Hematopoietic multipotent progenitor cell treated with erythropoietin and hydrocortisone succinate and interleukin-3 and kit ligand, for 6 days (in vitro differentiated cells): ENCODE measurements at regions not wholly inside any gene's neighbourhood (a gene's known extent, or its start where the extent isn't known, plus 50 kb on each side); places are given as distances from the start of the nearest gene placed in this dataset.

Experiments used
- DNase-seq: peaks from one replicate; pipeline ENCODE4 v3.0.0-alpha.2; 2015

DNA sequence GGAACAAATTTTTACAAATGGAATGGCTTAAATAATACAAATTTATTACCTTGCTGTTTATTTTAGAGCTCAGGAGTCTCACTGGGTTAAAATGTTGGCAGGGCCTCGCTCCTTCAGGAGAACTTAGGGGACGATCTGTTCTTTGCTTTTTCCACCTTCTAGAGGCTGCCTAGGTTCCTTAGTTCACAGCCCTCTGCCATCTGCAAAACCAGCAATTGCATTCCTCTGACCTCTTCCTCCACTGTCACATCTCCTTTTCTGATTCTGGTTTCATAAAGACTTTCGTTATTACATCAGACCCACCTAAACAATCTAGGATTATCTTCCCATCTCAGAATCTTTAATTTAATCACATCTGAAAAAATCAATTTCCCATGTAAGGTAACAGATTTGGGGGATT, 249.6 kb upstream of the SPRY2 start:
- DNase-seq, result no peak

DNA sequence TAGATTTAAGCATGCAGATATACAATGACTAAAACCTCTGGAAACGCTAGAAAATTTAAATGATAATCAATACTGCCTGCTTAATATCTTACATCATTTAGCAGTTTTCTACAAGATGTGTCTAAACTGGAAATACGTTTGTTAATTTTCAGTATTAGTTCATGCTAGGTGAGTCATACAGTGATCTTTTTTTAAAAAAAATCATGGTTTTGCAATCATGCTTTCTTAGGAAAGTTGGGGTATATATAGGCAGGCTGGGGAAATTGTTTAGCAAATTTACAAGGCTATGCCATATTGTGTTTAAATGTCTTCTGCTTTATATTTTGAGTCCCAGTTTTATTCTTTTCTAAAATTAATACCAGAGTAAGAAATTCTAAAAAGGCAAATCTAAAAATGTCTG, 245.4 kb upstream of the SPRY2 start:
- no peak for DNase-seq

DNA sequence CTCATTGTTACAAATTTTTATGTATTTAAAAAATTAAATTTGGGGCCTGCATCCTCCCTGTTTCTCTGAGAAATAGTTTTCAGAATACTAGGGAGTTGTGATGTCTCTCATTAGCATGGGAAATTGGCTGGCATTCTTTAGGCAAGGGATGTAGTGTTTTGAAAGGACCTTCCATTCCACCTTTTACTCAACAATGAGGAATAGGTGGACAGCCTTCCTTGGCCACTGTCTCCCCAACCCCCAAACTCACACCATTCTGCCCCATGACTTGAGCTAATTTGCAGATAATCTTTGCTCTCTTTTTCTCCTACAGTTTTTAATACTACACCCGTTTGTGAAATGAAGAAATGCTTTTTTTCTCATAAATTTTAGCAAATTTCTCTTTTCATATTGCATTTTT, 244.6 kb upstream of the SPRY2 start:
- DNase-seq, result no peak

DNA sequence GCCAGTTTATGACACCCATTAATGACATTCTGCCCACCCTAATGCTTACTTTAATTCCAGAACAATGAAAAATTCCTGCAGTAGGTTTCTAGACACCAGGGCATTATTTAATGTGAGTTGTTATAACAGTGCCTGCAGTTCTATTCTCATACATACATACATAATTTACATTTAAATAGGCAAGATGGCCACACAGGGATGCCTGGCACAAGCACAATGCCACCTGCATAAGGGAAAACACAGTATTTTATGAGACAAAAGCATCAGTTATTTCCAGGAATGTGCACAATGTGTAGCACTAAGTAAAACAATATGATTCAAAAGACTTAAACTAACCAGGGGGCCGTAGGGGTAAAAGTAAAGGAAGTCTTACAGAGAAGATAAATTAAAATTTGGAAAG, 243.9 kb upstream of the SPRY2 start:
- DNase-seq, result no peak

DNA sequence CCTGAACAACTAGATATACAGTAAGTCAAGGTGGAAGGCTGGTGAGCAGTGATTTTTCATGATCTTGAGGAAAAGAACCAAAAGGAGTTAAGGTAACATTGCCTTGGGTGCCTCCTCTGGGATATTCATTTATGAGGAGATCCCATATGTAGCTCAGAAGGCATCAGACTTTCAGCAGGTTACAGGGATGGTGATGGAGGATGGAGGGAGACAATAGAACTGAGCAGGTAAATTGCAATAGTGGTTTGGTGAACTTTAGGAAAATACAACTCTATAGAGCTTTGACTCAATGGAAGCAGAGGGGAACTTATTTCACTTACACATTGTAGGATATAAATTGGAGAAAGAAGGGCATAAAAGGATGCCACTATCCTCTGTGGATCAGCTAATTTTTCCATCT, 243.4 kb upstream of the SPRY2 start:
- no peak for DNase-seq

DNA sequence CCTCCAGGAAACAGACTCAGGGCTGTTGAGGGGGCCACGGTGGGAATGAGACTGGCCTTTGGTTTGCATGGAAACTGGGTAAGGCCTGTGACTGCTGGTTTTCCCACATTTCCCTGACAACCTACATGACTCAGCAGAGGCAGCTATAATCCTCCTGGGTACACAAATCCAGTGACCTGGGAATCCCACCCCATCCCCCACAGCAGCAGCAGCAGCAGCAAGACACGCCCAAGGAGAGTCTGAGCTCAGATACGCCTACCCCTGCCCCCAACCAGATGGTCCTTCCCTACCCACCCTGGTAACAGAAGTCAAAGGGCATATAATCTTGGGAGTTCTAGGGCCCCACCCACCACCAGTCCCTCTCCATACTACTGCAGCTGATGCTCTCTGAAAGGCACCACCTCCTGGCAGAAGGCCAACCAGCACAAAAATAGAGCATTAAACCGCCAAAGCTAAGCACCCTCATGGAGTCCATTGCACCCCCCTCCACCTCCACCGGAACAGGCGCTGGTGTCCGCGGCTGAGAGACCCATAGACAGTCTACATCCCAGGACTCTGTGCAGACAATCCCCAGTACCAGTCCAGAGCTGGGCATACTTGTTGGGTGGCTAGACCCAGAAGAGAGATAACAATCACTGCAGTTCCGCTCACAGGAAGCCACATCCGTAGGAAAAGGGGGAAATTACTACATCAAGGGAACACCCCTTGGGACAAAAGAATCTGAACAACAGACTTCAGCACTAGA, 237.2 kb upstream of the SPRY2 start:
- DNase-seq, result no peak

DNA sequence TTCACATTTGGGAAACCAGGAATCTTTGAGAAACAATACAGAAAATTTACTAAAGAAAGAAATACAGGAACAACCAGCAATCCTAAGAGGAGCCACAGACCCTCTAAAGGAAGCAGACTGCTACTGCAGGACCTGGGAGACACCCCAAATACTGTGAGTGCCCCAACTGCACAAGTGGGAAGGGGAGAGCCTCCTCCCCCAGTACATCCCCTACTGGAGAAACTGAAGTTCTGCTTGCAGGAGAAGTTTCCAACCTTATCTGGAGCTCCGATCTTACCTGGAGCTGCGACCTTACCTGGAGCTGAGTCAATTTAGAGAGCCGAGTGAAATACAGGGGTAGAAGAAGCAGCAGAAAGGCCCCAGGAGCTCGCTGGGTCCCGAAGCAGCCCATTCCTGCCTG, 236.4 kb upstream of the SPRY2 start:
- no peak for DNase-seq

DNA sequence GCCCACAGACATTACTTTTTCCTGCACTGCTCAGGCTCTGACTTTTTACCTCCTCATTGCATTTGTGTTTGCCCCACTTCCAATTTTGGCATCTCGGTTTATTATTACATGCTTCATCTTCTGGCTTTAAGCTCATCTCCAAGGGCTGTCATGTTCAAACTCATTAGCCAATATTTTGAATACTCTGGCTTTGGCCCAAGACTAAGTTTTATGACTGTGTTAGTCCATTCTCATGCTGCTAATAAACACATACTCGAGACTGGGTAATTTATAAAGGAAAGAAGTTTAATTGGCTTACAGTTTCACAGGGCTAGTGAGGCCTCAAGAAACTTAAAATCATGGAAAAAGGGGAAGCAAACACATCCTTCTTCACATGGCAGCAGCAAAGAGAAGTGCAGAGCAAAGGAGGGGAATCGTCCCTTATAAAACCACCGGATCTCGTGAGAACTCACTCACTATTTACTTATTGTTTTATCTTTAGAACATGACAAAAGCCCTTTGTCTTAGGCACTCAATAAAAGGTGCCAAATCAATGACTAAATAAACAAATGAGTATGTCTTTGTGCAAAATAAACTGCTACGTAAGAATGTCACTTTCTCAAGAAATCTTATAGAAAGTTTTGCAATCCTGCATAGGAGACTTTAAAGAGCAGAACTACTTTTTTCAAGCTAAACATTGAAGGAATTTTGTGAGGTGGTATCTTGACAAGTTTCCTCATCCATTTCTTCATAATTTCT, 233.4 kb upstream of the SPRY2 start:
- no peak for DNase-seq

DNA sequence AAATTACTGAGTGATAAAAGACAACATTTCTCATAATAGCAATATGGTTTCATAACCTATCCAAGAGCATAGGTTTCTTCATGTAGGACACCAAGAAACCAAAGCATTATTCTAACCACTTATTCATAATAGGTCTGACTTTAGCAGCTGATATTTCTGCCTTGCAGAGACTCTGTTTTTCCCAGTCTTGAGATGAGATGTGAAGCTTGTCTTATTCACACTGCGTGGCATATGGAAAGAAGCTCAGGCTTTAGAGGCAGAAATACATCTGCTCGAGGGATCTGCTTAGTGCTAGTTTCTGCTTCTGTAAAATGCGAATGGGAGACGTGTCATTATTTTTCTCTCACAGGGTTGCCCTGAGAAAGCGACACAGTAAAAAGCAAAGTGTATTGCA, 232.0 kb upstream of the SPRY2 start:
- DNase-seq, result no peak

DNA sequence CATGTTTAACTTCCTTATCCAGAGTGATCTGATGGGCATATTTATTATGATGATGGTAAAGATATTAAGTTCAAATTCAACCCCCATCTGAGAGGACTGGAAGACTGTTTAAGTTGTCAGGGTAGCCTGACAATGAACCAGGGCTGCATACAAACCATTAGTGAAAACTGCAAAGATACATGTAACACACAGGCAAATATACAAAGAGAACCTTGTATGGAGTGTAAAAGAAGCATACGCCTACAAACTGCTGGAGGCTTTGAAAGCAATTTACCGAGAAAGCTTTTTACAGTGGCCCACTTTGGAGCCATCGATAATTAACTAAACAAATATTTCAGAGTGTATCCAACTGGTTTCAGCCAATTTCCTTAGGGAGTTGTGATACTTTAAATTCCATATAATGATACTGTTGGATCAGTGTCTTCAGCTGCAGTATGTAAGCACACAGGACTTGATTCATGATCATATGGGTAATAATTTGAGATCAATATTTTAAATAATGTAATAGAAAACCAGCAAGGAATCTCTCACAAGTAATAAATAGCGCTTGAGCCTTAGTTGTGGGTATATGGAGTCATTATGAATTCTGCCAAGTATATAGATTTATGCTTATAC, 231.5 kb upstream of the SPRY2 start:
- no peak for DNase-seq

DNA sequence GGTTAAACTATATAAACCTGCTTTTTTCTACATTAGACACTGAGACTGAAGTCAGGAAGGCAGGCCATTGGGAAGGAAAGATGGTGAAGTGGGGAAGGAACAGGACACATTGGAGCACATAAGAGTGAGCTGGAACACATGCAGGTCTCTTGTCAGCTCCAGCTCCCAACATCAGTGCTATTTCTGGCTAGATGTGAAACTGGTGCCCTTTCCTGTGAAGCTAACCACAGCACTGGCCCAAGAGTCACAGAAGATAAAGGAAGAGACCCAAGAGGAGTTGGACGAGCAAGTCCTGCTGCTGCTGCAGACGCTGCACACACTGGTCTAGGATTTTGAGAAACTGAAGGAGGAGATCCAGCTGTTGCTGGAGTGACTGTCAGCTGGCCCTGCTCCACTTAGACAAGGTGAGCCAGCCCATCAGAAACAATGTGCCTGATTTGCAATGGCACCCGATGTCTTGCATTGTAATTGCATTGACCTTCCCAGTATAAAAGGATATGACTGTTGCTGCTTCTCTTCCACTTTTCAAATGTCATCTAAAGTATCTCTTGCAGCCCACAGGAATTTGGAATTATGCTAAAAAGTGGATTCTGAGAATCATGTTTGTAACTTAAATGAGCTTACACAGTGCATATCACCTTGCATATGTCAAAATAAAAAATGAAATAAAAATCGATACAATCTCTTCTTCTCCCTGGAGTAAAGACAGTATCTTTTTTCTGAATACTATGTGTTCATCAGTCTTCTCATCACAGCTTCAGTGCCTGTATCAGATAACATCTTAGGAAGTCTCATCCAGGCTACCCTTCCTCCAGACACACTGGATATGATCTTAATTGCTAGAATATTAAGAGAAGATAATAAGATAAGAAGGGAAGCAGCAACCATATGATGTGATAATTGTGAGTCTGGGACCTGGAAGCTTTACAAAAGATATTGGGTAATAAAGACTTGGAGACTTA, 230.7 kb upstream of the SPRY2 start:
- DNase-seq, result no peak

DNA sequence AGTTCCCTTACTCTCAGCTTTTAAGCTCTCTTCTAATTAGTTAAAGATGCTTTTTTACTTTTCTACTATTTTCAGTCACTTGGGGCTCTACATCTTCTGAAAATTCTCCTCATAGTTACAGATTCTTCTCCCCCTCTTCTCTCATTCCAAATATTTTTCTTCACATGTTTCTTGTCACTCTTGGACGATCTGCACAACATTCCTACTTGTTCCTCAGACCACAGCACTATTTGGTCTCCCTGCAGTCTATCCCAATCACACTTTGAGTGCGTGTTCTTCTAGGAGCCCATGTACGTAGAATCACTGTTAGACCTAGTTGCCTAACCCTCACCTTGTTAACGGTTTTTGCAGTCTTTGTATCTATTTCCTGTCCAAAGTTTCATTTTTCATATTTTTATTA, 222.5 kb upstream of the SPRY2 start:
- DNase-seq, result no peak

DNA sequence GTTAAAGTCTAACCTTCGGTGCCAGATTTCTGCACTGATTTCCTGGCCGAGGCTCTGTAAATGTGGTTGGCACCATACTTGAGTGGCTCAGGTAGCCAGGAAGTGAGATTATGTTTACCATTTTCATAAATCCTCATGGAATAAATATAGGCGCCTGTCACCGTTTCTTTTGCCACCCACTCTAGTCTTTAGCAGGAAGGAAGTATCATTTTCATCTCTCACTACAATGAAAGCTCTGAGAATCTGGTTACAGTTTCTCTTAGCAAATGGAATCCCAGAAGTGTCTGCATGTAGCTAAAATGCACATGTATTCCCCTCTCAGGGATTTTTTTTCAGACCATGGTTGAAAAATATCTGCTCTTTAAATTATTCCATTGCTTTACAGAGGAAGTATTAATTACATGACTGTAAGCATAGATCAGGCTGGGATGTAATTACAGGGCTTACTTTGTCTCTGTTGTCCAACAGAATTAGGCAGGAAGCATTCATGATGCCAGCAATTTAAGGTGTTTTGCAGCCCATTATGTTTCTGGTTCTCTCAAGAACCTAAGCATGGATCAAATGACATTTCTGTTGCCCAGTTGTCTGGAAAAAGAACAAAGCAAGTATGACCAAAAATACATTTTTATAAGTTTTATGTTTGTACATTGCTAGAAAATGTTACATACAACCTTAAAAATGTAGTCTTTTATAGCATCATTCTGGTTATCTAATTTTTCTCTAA, 221.7 kb upstream of the SPRY2 start:
- no peak for DNase-seq

DNA sequence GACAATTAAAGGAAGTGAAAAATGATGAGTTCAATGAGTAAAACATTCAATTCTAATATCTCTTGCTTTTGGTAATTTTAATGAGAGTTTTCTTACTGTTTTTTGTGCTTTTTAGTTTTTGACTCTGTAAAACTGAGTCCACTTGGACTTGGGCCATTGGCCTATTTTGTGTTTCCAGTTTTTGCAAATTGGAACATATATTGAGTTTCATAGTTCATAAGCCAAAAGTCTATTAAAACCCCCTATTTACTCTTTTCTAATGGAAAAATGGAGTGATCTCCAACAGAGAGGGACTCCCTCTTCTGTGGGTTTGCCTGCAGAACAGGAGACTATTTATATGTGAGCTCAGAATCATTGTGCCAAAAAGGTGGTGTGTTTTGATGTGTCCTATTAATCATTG, 219.7 kb upstream of the SPRY2 start:
- no peak for DNase-seq

DNA sequence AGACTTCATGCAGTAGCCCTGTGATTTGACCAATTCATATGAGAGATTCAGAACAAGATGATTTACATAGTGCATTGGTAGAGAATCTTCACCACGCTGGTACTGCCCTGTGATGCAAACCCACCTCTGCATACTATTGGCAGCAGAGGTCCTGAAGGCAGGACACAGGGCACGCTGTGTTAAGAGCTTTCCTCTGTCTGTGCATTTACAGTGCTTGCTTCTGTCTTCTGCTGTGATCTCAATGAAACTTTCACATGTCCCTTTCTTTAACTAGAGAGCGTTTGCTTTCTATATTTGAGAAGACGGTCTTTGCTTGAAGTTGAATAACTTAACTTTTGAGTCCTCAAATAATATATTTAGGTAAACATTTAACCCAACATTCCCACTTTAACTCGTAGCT, 219.0 kb upstream of the SPRY2 start:
- DNase-seq, result no peak

DNA sequence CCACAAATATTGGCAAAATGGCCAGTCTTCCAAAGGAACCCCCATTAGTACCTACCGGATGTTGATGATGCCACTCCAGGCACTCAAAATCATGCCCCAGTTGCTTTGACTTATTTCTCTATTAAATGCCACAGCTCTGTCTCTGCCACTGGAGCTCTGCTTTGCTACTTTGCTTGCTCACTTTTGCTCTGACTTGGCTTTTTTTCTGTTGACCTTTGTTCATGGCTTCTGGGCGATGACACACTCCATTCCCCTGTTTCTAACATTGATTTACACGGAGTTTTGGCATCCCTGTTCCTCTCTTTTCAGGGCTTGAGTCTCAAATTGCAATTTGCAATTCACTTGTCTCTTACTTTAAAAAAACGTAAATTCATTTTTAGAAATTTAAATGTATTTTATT, 217.1 kb upstream of the SPRY2 start:
- no peak for DNase-seq

DNA sequence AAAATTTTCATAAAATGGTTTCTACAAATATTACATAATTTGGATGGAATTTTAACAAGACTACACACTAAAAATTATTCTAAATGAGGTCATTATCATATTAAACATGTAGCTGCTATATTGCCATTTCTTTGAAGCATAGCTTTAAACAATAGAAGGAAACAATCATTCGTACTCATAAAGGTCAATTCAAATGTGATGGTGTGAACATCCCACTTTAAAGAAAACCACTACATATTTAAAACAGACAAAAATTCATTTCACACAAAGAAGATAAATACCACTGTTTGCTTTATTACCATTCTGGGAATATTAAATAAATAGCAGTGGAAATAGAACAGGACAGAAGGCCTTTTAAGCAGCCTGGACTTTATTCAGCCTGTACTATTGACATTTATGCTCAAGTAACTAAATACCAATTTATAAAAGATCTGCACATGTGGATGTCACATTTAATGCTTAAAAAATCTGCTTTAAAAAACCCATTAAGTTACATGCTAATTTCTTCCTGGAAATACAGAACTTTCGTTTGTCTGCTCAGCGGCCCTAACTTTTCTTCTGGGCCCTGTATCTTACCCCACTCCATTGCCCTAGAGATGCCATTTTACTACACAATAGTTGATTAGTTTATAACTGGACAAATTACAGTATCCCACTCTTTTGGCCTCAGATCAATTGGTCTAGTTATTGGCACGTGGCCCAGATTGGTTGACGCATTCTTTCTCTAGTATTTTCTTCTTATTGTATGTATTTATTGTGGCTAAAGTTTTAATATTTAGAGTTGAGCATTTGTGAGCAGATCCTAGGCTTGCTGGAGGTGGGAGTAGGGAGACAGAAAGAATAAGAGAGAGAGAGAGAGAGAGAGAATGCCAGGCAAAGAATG, 215.1 kb upstream of the SPRY2 start:
- DNase-seq, result no peak

DNA sequence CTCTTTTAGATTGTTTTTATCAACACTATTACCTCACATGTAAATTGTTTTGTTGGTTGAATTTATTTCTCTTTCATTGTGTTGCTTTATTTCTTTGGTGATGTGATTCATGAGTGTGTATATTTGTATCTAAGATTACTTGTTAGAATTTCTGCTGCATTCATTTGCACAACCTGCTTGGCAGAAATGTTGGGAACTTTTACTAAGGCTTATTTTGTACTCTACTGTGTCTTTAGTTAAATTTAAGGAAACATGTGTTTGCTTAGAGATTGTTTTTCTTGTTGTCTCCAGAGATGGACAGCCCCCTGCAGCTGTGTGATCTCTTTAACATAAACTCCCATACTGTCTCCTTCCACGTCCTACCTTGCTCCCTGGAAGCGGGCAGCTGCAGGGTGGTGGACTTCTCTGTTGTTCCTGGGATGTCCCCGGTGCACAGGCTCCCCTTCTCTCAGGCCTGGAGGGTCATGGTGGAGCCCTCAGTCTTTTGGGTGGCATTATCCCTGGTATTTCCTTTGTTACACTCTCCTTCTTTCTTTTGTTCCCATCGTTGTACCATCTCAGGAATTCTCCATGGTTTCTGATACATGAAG, 212.0 kb upstream of the SPRY2 start:
- no peak for DNase-seq

DNA sequence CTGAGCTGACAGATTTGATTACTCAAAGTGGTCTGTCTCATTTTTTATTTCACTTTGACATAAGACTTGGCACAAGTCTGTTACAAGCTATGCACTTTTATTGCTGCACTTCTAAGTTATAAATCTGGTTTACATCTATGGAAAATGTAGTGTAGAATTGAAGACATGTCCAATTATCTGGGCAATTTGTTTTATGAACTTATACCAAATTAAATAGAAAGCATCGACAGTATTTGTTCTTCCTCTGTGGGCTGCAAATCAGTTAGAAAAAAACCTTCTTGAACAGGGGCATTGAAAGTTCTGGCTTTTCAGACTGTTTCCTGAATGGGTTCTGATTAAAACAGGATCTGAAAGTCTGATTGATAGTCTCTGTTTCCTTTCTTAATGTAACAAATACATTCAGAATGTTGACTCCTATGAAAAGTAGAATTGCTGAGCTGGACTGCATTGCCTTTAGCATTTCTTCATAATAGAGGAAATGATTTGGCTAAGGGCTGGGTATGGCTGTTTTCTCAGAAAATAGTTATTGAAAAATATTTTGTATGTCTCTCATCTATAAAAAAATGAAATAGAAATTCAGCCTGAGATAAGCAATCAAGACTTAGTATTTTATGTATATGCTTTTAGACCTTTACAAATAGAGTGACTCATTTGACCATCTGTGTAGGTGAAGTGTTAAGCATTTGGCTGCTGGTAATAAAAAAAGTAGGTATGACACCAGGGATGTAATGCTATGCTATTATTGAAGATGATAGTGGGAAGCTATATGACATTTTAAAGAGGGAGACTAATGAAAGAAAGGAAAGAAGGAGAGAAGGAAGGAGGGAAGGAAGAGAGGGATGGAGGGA, 210.9 kb upstream of the SPRY2 start:
- DNase-seq, result no peak

DNA sequence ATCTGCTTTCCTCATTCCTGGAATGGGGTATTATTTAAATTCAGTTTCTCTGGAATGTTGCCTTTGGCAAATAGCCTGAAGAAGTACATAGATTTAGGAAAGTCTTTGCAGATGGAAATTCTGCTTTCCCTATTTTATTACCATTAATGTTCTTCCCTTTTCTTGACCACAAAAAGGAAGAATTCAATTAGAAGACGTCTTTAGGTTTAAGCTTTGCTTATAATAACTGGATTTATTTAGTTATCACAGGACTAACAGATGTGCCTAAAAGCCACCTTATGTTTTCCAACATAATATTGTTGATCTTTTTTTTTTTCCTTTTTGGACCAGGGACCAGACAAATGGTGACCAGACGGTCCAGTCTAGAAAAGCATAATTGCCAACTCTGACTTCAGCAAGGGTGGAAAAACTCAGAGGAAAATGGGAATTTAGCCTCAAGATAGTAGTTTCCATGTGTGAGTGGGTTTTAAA, 210.1 kb upstream of the SPRY2 start:
- DNase-seq, result no peak
